ENCODE measurements at regions not wholly inside any gene's neighbourhood (a gene's known extent, or its start where the extent isn't known, plus 50 kb on each side); places are given as distances from the start of the nearest gene placed in this dataset.

- TF ChIP-seq, protein P1, sequence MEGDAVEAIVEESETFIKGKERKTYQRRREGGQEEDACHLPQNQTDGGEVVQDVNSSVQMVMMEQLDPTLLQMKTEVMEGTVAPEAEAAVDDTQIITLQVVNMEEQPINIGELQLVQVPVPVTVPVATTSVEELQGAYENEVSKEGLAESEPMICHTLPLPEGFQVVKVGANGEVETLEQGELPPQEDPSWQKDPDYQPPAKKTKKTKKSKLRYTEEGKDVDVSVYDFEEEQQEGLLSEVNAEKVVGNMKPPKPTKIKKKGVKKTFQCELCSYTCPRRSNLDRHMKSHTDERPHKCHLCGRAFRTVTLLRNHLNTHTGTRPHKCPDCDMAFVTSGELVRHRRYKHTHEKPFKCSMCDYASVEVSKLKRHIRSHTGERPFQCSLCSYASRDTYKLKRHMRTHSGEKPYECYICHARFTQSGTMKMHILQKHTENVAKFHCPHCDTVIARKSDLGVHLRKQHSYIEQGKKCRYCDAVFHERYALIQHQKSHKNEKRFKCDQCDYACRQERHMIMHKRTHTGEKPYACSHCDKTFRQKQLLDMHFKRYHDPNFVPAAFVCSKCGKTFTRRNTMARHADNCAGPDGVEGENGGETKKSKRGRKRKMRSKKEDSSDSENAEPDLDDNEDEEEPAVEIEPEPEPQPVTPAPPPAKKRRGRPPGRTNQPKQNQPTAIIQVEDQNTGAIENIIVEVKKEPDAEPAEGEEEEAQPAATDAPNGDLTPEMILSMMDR (IDR thresholded peaks at IDR 0.05; ENCODE audit: low read depth, low read length), result no peak
- DNase-seq (ENCODE audit: low read depth in 2 of 2), result no peak
- H3K4me3 ChIP-seq (replicated peaks in 1 of 2; ENCODE audit: low read depth in 2 of 2, low read length in 2 of 2), result no peak overlapping the region
Measured at GRCh38 chr18:40048886-40049650, 1906.0 kb upstream of the PIK3C3 start.

DNA sequence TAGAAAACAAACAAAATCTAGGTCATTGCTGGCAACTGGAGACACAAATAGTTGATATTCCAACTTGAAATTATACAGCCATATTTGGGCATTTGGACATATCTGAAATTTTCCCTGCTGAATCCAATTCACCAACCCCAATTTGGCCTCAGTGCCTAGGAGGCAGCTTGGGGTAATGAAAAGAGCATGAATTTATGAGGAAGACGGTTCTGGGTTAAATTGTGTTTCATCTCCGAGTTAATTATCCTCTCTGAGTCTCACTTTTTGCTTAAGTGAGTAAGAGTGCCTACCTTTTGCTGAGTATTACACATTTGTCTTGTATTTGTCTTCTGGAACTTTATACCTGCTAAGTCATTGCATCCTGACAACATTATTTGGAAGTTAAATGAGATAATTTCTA, 1906.8 kb upstream of the PIK3C3 start:
- no peak overlapping the region for H3K4me3 ChIP-seq (replicated peaks in 1 of 2; ENCODE audit: low read depth in 2 of 2, low read length in 2 of 2)
- TF ChIP-seq, protein P1 (IDR thresholded peaks at IDR 0.05; ENCODE audit: low read depth, low read length), result no peak
- no peak for DNase-seq (ENCODE audit: low read depth in 2 of 2)

DNA sequence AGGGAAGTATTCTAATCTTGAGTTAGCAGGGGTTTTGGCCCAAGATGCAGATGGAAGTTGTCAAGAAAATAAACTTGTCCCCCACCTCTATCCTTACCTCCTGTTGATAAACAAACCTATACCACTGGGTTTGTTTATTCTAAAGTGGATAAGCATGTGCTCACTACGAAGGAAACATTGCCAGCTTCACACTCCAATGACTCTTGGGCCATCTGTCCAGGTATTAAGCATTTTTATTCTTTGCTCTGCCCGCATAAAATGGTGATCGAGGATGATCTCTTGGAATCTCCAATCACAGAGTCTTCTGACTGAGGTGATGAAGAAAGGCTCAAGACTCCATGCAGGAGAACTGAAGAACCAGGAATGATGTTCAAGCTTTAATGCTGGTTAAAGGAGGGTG, 1908.4 kb upstream of the PIK3C3 start:
- TF ChIP-seq, protein P1 (IDR thresholded peaks at IDR 0.05; ENCODE audit: low read depth, low read length), result no peak
- no peak for DNase-seq (ENCODE audit: low read depth in 2 of 2)
- H3K4me3 ChIP-seq (replicated peaks in 1 of 2; ENCODE audit: low read depth in 2 of 2, low read length in 2 of 2), result no peak overlapping the region

- TF ChIP-seq, protein P1 (IDR thresholded peaks at IDR 0.05; ENCODE audit: low read depth, low read length), result no peak
- no peak for DNase-seq (ENCODE audit: low read depth in 2 of 2)
- no peak overlapping the region for H3K4me3 ChIP-seq (replicated peaks in 1 of 2; ENCODE audit: low read depth in 2 of 2, low read length in 2 of 2)
Measured at GRCh38 chr18:40041951-40042350, 1913.1 kb upstream of the PIK3C3 start.

DNA sequence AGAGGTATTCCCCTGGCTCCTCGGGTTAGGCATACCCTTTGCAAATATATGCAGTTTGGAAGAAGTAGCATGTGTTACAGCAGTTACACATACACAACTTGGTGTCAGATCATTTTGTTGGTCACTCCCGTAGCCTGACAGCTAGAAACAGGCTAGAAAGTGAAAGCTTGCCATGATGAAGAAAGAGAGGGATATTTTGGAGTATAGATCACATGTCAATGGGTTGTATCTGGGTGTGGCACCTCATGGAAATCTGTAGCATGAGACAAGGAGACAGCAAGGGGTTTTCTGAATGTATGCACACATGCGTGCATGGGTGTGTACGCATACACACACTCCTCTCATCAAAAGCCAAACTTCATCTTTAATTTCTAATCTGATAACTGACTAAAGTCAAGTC, 1914.5 kb upstream of the PIK3C3 start:
- TF ChIP-seq, protein P1 (IDR thresholded peaks at IDR 0.05; ENCODE audit: low read depth, low read length), result no peak
- no peak for DNase-seq (ENCODE audit: low read depth in 2 of 2)
- no peak overlapping the region for H3K4me3 ChIP-seq (replicated peaks in 1 of 2; ENCODE audit: low read depth in 2 of 2, low read length in 2 of 2)

GRCh38 chr18:40037356-40037755, 1917.7 kb upstream of the PIK3C3 start:
- TF ChIP-seq, protein P1 (IDR thresholded peaks at IDR 0.05; ENCODE audit: low read depth, low read length), result no peak
- DNase-seq (ENCODE audit: low read depth in 2 of 2), result no peak
- H3K4me3 ChIP-seq (replicated peaks in 1 of 2; ENCODE audit: low read depth in 2 of 2, low read length in 2 of 2), result no peak overlapping the region

DNA sequence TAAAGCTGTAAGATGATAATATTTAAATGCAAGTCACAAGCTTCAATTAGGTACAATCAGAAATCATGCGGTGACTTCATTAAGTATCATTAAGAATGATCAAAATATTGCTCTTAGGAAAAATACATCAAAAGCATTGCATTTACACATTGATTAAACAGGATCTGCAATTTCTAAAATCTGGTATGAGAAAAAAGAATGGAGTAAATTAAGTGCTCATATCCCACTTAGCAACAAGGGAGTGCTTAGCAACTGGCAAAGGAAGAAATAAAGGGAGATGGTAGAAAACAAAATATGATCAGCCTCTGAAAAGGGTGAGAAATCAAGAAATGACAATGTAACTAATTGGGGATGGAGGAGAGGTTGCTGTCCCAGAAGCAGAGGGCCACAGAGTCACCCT, 1918.2 kb upstream of the PIK3C3 start:
- TF ChIP-seq, protein P1 (IDR thresholded peaks at IDR 0.05; ENCODE audit: low read depth, low read length), result no peak
- no peak for DNase-seq (ENCODE audit: low read depth in 2 of 2)
- H3K4me3 ChIP-seq (replicated peaks in 1 of 2; ENCODE audit: low read depth in 2 of 2, low read length in 2 of 2), result no peak overlapping the region
